Frontal cortex (tissue), 3 donors: ENCODE measurements at regions not wholly inside any gene's neighbourhood (a gene's known extent, or its start where the extent isn't known, plus 50 kb on each side); places are given as distances from the start of the nearest gene placed in this dataset.

Experiments
- DNase-seq, 2 donors: peaks; one replicate each; pipeline ENCODE4 v3.0.0; 2012; ENCODE audit warnings: low spot score in 2 of 2
- FAIRE-seq: peaks from 2 replicates; lab custom pipeline; 2012; peaks lifted over from hg19 to GRCh38; lab: Jason Lieb, UNC
- donor health status: control.
- donor health status: control.
- donor health status: control.

DNA sequence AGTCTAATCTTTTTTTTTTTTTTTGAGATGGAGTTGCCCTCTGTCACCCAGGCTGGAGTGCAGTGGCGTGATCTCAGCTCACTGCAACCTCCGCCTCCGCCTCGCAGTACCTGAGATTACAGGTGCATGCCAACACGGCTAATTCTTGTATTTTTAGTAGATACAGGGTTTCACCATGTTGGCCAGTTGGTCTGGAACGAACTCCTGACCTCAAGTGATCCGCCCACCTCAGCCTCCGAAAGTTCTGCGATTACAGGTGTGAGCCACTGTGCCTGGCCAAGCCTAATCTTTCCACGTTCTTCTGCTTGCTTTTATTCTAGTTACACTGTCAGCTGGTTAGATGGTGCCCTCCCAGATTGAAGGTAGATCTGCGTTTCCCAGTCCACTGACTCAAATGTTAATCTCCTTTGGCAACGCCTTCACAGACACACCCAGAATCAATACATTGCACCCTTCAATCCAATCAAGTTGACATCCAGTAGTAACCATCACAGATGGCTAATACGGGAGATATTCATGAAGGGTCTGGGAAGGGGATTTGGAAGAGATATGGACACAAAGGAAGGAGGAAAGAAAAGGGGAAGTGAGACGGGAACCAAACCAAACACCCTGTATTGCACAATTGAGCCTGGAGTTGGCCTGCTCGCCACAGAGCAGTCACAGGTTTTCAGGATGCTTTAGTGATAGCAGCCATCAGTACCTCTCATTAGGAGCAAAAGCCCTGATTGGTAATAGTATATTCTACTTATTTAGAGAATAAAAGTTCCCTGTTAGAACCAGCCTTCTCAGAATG lies 229.8 kb downstream of the PIK3C3 start:
- no peak for DNase-seq

GRCh38 chr18:42185486-42185885 lies 230.5 kb downstream of the PIK3C3 start:
- no peak for FAIRE-seq
- DNase-seq: no peak

More for the DNA sequence above, 229.8 kb downstream of the PIK3C3 start:
- FAIRE-seq: no peak

GRCh38 chr18:42187611-42188380 lies 232.8 kb downstream of the PIK3C3 start:
- no peak for FAIRE-seq
- DNase-seq: no peak

GRCh38 chr18:42190643-42191042 lies 235.6 kb downstream of the PIK3C3 start:
- DNase-seq (no peak), FAIRE-seq (no peak)

DNA sequence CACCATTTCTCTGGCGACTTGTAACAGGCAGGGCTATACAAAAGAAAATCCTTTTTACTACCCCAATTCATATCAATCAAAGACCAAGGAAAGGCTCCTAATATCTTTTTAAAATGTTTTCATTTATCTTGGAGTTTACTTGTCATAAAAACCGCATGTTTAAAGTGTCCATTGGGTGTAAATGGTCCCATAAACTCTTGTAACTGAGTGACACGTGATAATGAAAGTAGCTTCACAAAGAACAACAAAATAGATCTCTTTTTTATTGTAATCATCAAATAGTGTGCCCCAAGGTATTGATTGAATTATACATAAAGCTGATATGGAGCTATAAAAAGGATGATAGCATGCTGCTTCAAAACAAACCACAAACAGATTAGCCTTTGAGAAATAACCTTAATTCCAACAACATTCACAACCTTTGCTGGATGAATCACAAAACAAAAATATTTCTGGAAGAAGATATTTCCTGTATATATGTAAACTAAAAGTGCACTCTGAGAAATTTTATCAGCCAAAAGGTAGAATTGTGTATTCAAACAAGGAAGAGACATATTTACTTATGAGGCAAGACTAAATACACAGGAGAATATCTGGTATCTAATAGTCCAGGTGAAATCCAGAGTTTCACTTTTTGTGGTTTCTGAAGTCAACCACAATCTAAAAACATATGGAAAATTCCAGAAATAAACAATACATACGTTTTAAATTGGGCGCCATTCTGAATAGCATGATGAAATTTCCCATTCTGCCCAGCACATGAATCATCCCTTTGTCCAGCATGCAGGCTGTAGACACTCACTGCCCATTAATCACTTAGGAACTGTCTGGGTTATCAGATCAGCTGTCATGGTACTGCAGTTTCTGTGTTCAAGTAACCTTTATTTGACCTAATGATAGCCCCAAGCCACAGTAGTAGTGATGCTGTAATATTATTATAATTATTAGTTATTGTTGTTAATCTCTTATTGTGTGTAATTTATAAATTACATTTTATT lies 237.5 kb downstream of the PIK3C3 start:
- DNase-seq (no peak), FAIRE-seq (no peak)

GRCh38 chr18:42196651-42197050 lies 241.6 kb downstream of the PIK3C3 start:
- no peak for FAIRE-seq
- DNase-seq: no peak

DNA sequence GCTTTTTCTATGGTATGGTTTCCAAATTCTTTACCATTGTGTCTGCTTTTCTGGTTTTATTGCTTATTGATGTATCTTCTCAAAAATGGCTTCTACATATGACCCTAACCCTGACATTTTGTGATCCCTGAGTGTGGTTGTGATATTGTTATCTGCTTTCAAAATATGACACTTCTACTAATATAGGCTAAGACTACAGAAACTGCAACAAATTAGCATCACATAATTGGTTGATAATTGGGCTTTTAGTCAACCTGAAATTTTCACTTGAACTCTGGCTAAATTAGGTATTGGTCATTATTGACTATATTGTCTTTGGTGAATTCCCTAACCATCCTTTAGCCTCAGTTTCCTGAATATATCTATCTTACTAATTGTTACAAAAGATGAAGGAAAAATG lies 246.1 kb downstream of the PIK3C3 start:
- FAIRE-seq (no peak), DNase-seq (no peak)

GRCh38 chr18:42211201-42211600 lies 256.2 kb downstream of the PIK3C3 start:
- DNase-seq: no peak
- no peak for FAIRE-seq

DNA sequence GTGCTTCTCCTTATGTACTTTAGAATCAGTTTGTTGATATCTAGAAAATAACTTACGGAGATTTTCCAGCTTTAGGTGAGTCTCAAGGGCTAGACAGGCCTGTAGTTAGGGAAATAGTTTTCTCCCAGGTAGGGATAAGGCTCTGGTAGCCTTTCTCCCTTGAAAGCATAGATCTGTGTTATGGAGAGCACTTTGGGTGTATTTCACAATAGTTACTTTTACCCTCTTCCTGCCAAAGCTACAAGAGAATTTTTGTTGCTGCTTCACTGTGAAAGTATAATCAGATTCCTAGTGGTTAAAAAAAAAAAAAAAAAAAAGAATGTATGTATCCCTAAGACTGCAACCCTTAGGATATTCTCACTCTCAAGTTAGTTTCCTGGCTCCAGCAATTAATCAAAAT lies 267.5 kb downstream of the PIK3C3 start:
- DNase-seq: no peak
- no peak for FAIRE-seq

GRCh38 chr18:42228581-42228980 lies 273.5 kb downstream of the PIK3C3 start:
- FAIRE-seq (no peak), DNase-seq (no peak)

- DNase-seq (no peak), FAIRE-seq (no peak)
Observed at GRCh38 chr18:42229211-42230210, 274.5 kb downstream of the PIK3C3 start.

DNA sequence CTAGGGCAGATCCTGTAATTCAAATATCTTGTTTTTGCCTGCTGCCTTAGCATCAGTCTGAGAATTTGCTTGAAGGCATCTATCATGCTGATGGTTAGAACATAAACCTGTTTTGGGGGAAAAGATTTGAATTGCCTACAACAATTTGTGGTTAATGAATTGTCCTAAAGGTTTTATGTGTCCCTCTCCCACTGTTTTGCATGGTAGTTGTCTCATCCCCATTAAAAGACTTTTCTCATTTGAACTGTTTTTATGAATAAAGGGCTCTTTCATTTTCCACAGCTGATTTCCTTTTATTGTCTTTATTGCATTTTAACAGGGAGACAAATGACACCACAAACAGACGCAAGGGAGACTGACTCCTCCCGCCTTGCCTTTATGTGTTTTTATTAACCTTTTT lies 275.6 kb downstream of the PIK3C3 start:
- no peak for FAIRE-seq
- no peak for DNase-seq

DNA sequence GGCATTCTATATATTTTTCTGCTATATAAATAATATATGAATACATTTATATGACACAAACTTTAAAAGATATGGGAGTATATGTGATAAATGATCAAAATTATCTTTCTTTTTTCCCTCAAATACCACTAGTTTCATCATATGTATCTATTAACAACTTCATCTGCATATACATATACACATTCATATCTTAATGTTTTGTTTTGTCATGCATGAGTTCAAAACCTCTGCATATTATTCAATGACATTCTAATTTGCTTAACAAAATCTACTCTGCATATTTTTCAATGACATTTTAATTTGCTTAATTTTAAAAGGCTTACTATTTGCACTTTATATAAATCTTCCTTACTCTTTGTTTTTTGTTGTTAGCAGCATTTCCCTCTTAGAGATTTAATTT lies 276.2 kb downstream of the PIK3C3 start:
- FAIRE-seq (no peak), DNase-seq (no peak)

- no peak for DNase-seq
- FAIRE-seq: no peak
Observed at GRCh38 chr18:42231796-42232195, 276.8 kb downstream of the PIK3C3 start.

- DNase-seq: no peak
- no peak for FAIRE-seq
Observed at GRCh38 chr18:42233908-42234307, 278.9 kb downstream of the PIK3C3 start.

- no peak for FAIRE-seq
Observed at GRCh38 chr18:42242758-42243157, 287.7 kb downstream of the PIK3C3 start.

DNA sequence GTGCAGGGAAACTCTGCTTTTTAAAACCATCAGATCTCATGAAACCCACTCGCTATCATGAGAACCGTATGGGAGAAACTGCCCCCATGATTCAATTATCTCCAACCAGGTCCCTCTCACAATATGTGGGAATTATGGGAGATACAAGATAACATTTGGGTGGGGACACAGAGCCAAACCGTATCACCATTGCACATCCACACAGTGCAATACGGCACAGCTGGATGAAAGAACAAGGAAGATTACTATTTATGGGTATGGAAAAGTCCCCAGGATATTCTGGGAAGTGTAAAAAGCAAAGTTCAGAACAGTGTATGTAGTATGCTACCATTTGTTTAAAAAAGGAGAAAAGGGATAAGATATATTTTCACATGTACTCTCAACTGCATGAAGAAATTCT lies 290.1 kb downstream of the PIK3C3 start:
- FAIRE-seq: no peak
- no peak for DNase-seq

More at GRCh38 chr18:42242758-42243157, 287.7 kb downstream of the PIK3C3 start:
- DNase-seq: no peak

GRCh38 chr18:42255908-42256765 lies 301.1 kb downstream of the PIK3C3 start:
- DNase-seq: no peak
- FAIRE-seq: no peak
